Large intestine (tissue), 3 donors: ENCODE measurements at regions not wholly inside any gene's neighbourhood (a gene's known extent, or its start where the extent isn't known, plus 50 kb on each side); places are given as distances from the start of the nearest gene placed in this dataset.
"Not testable (repeated sequence)": the region's sequence is repeated elsewhere in the genome, so short reads cannot be mapped to it uniquely, and the experiment has no call there.

Experiments used
- DNase-seq, 2 donors: peaks; one replicate each; pipeline versions ENCODE4 v3.0.0 to v3.0.0-alpha.2; 2013
- H3K27ac ChIP-seq: one replicate; pipeline ENCODE4 v1.5.1; 2013; ENCODE audit warnings: low read length
- H3K27me3 ChIP-seq: 2 replicates; pipeline ENCODE4 v1.6.1; 2013; ENCODE audit warnings: low read length; ENCODE audit not compliant: control insufficient read depth, insufficient read depth
- H3K36me3 ChIP-seq: 2 replicates; pipeline ENCODE4 v1.6.1; 2013; ENCODE audit warnings: low read length; ENCODE audit not compliant: control insufficient read depth, insufficient read depth
- H3K4me1 ChIP-seq: one replicate; pipeline ENCODE4 v1.6.1; 2013; ENCODE audit warnings: low read length; ENCODE audit not compliant: control insufficient read depth, insufficient read depth
- H3K4me3 ChIP-seq: one replicate; pipeline ENCODE4 v1.5.1; 2013; ENCODE audit warnings: low read length
- H3K9me3 ChIP-seq: one replicate; pipeline ENCODE4 v1.6.1; 2013; ENCODE audit warnings: mild to moderate bottlenecking, low read depth, low read length, moderate library complexity; ENCODE audit not compliant: control insufficient read depth
- WGBS: methylation state at CpG from one replicate; pipeline ENCODE4 v1.1.5; 2013; ENCODE audit warnings: low lambda C conversion rate; ENCODE audit not compliant: insufficient coverage; 5-methylcytosine and 5-hydroxymethylcytosine counted together

- no peak for DNase-seq
- Histone ChIP-seq H3K27me3 (no peaks in the 10 kb centered on the region), H3K27ac (no peak overlapping the region), H3K4me3 (no peak overlapping the region), H3K4me1 (no peaks in the 10 kb centered on the region), H3K9me3 (no peaks in the 10 kb centered on the region), H3K36me3 (no peaks in the 10 kb centered on the region)
- WGBS, result 94% methylated on average over 2 of the region's 6 CpGs
Measured at GRCh38 chr2:224181534-224182155, 142.6 kb upstream of the SERPINE2 start.

DNA sequence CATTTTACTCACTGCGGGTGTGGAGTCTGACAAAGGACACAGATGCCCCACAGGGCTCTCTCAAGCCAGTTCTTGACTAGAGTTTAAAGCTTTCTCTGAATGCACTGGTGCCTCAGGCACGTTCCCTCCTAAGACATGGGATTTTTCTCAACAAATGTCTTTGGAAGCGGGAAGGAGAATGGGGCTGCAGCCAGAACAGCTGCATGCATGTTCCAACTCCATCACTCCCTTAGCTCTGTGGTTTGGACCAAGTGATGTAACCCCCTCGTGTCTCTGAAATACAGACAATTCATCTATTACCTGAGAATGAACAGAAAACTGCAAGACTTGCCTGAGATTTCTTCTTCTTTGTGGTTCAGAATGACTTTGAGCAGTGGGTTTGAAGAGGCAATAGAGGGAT, 141.7 kb upstream of the SERPINE2 start:
- no CpG with 5 or more reads among the region's 4 CpGs for WGBS
- no peaks in the 10 kb centered on the region for H3K36me3 ChIP-seq
- no peak overlapping the region for H3K4me3 ChIP-seq
- no peak overlapping the region for H3K27ac ChIP-seq
- H3K27me3 ChIP-seq, result no peaks in the 10 kb centered on the region
- H3K4me1 ChIP-seq, result no peaks in the 10 kb centered on the region
- no peaks in the 10 kb centered on the region for H3K9me3 ChIP-seq
- DNase-seq, result no peak

DNA sequence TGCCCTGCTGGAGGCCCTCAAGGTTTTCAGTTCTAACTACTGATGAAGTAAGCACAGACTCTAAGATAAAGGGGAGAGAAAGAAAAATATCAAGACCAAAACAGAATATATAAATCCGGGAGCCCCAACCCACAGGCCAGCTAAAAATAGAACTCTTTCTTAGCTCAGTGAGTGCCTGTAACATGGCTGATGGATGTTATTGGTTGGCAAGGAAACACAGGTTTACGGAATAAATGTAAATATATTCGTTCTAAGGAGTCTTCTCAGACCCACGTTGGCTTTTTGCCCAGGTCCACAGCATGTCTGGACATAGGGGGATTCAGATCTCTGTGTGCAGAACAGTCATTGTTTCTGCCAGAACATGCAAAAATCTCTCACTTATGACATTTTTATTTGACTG, 139.0 kb upstream of the SERPINE2 start:
- no peak overlapping the region for H3K27ac ChIP-seq
- peak; percentile 28 to 33 for DNase-seq
- H3K27me3 ChIP-seq, result no peaks in the 10 kb centered on the region
- no peak overlapping the region for H3K4me3 ChIP-seq
- H3K4me1 ChIP-seq, result no peaks in the 10 kb centered on the region
- no peaks in the 10 kb centered on the region for H3K9me3 ChIP-seq
- H3K36me3 ChIP-seq, result no peaks in the 10 kb centered on the region
- no CpG with 5 or more reads among the region's 4 CpGs for WGBS

GRCh38 chr2:224175538-224175937, 136.5 kb upstream of the SERPINE2 start:
- Histone ChIP-seq H3K36me3 (no peaks in the 10 kb centered on the region), H3K27me3 (no peaks in the 10 kb centered on the region), H3K4me1 (no peaks in the 10 kb centered on the region), H3K4me3 (no peak overlapping the region), H3K9me3 (no peaks in the 10 kb centered on the region), H3K27ac (no peak overlapping the region)
- no peak for DNase-seq
- WGBS, result no CpG with 5 or more reads among the region's 2 CpGs

- H3K27me3 ChIP-seq, result no peaks in the 10 kb centered on the region
- no peaks in the 10 kb centered on the region for H3K36me3 ChIP-seq
- WGBS, result no CpG with 5 or more reads among the region's 5 CpGs
Measured at GRCh38 chr2:224174990-224175389, 135.9 kb upstream of the SERPINE2 start.

GRCh38 chr2:224174521-224174920, 135.4 kb upstream of the SERPINE2 start:
- no CpG with 5 or more reads among the region's 1 CpG for WGBS

More at GRCh38 chr2:224174990-224175389, 135.9 kb upstream of the SERPINE2 start:
- no peak overlapping the region for H3K27ac ChIP-seq
- no peaks in the 10 kb centered on the region for H3K4me1 ChIP-seq
- no peaks in the 10 kb centered on the region for H3K9me3 ChIP-seq
- no peak for DNase-seq
- no peak overlapping the region for H3K4me3 ChIP-seq

GRCh38 chr2:224173933-224174332, 134.8 kb upstream of the SERPINE2 start:
- H3K36me3 ChIP-seq, result no peaks in the 10 kb centered on the region
- DNase-seq, result peak in 1 of 2 donors; percentile 11
- no peak overlapping the region for H3K4me3 ChIP-seq
- no peaks in the 10 kb centered on the region for H3K9me3 ChIP-seq
- no peaks in the 10 kb centered on the region for H3K4me1 ChIP-seq
- H3K27me3 ChIP-seq, result no peaks in the 10 kb centered on the region
- no peak overlapping the region for H3K27ac ChIP-seq
- WGBS, result 50% methylated on average over 1 of the region's 3 CpGs

More at GRCh38 chr2:224174521-224174920, 135.4 kb upstream of the SERPINE2 start:
- Histone ChIP-seq H3K36me3 (no peaks in the 10 kb centered on the region), H3K27me3 (no peaks in the 10 kb centered on the region), H3K9me3 (no peaks in the 10 kb centered on the region), H3K27ac (no peak overlapping the region), H3K4me3 (no peak overlapping the region), H3K4me1 (no peaks in the 10 kb centered on the region)
- no peak for DNase-seq

DNA sequence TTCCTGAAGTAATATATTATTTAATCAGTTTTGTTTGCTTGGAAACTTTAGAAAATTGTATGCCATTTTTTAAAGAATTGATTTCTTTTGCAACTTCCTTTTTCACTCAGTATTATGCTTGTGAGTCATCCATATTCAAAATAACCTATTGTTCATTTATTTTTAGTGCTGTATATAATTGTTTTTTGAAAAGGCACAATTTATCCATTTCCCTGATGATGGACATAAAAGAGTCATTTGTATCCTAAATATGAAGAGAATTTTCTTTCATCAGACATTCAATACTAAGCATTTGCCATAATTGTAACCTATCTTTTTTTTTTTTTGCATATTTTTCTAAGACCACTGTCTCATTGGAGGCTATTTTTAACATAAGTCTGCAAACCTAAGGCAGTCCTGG, 134.1 kb upstream of the SERPINE2 start:
- no peaks in the 10 kb centered on the region for H3K36me3 ChIP-seq

GRCh38 chr2:224171226-224171625, 132.1 kb upstream of the SERPINE2 start:
- H3K36me3 ChIP-seq, result no peaks in the 10 kb centered on the region
- no CpG with 5 or more reads among the region's 3 CpGs for WGBS
- no peak for DNase-seq

More for the DNA sequence above, 134.1 kb upstream of the SERPINE2 start:
- Histone ChIP-seq H3K27ac (no peak overlapping the region), H3K4me3 (no peak overlapping the region), H3K4me1 (no peaks in the 10 kb centered on the region), H3K27me3 (no peaks in the 10 kb centered on the region), H3K9me3 (no peaks in the 10 kb centered on the region)
- no peak for DNase-seq

DNA sequence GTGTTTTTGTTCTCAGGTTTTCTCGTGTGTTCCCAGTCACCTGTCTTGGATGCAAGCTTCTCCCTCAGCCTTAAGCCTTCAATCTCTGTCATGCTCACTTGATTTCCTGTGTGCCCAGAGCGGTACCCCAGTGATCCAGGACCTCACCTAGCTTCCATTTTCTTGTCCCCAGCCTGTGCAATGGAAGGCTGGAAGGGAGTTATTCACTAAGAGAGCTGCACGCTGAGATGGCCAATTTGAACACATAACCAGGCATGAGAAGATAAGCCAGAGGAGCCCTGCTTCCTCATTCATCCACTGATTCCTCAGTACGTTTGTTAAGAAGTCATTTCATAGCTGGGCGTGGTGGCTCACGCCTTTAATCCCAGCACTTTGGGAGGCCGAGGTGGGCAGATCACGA, 130.8 kb upstream of the SERPINE2 start:
- Histone ChIP-seq H3K4me3 (no peak overlapping the region), H3K36me3 (no peaks in the 10 kb centered on the region), H3K9me3 (no peaks in the 10 kb centered on the region), H3K4me1 (no peaks in the 10 kb centered on the region), H3K27ac (no peak overlapping the region), H3K27me3 (no peaks in the 10 kb centered on the region)
- DNase-seq, result no peak
- WGBS, result no CpG with 5 or more reads among the region's 8 CpGs

More at GRCh38 chr2:224171226-224171625, 132.1 kb upstream of the SERPINE2 start:
- Histone ChIP-seq H3K9me3 (no peaks in the 10 kb centered on the region), H3K27me3 (no peaks in the 10 kb centered on the region), H3K27ac (no peak overlapping the region), H3K4me1 (no peaks in the 10 kb centered on the region), H3K4me3 (no peak overlapping the region)

DNA sequence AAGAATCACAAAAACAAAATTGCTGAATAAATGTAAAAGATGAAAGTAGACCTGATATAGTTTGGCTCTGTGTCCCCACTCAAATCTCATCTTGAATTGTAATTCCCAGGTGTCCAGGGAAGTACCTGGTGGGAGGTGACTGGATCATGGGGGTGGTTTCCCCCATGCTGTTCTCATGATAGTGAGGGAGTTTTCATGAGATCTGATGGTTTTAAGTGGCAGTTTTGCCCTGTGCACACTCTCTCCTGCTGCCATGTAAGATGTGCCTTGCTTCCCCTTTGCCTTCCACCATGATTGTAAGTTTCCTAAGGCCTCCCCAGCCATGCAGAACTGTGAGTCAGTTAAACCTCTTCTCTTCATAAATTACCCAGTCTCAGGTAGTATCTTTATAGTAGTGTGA, 128.7 kb upstream of the SERPINE2 start:
- not testable (repeated sequence) for H3K27ac ChIP-seq, DNase-seq, H3K27me3 ChIP-seq, H3K9me3 ChIP-seq, H3K4me3 ChIP-seq, H3K36me3 ChIP-seq, H3K4me1 ChIP-seq
